ENCODE measurements at regions not wholly inside any gene's neighbourhood (a gene's known extent, or its start where the extent isn't known, plus 50 kb on each side); places are given as distances from the start of the nearest gene placed in this dataset.

DNA sequence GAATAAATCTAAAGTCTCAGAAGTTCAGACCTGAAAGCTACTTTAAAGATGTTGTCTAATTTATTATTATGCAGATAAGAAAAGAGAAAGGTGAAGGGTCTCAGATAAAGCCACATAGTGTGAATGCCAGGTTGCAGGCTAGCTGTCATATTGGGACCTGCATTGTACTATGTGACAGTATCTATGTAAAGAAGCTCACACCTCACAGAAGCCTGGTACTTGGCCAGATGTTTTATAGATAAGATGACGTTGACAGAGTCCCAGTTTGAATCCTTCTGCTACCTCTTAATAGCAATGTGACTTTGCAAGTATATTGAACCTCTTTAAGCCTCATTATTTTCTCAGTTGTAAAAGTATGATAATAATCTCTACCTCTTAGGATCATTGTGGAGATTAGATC, 227.0 kb downstream of the SPRY1 start:
- Histone ChIP-seq H3K27me3 (replicated peaks in 1 of 4; ENCODE audit: control extremely low read depth in 1 of 4, control insufficient read depth in 3 of 4, insufficient read depth in 4 of 4, low read length in 3 of 4) (no peaks in the 10 kb centered on the region), H3K27ac (ENCODE audit: low read length in 2 of 2) (no peak overlapping the region), H3K36me3 (replicated peaks in 1 of 2; ENCODE audit: control extremely low read depth in 1 of 2, control insufficient read depth in 1 of 2, extremely low read depth in 1 of 2, insufficient read depth in 2 of 2, low read length in 1 of 2) (no peaks in the 10 kb centered on the region), H3K79me2 (ENCODE audit: control insufficient read depth, insufficient read depth, low read length) (no peaks in the 10 kb centered on the region), H3K4me2 (replicated peaks; ENCODE audit: low read depth, low read length, poor library complexity, severe bottlenecking) (no peak overlapping the region), H2AFZ (ENCODE audit: insufficient read depth, low read depth, low read length, poor library complexity, severe bottlenecking) (no peak overlapping the region), H3K9me3 (ENCODE audit: control extremely low read depth in 1 of 3, control insufficient read depth in 2 of 3, insufficient read depth in 1 of 3, low read length in 2 of 3) (no peaks in the 10 kb centered on the region), H3K9ac (ENCODE audit: low read length) (no peak overlapping the region), H4K20me1 (ENCODE audit: control insufficient read depth, insufficient read depth, low read length, poor library complexity, severe bottlenecking) (no peaks in the 10 kb centered on the region), H3K4me3 (ENCODE audit: control extremely low read depth in 1 of 5, extremely low read depth in 1 of 5, insufficient read depth in 1 of 5, low read depth in 2 of 5, low read length in 4 of 5) (no peak overlapping the region), H3K4me1 (ENCODE audit: control insufficient read depth in 2 of 2, insufficient read depth in 2 of 2, low read length in 2 of 2) (no peaks in the 10 kb centered on the region)
- DNase-seq (no peak), ATAC-seq (ENCODE audit: low read depth) (no peak)
- Mint-ChIP-seq H3K9me3 (ENCODE audit: insufficient read depth) (no peaks in the 10 kb centered on the region), H3K4me3 (no peak overlapping the region), H3K27me3 (peaks cover 5% of the 10 kb centered on the region), H3K4me1 (no peaks in the 10 kb centered on the region), H3K27ac (no peak overlapping the region)
- CTCF ChIA-PET, result no interaction called here
- TF ChIP-seq, protein P1, sequence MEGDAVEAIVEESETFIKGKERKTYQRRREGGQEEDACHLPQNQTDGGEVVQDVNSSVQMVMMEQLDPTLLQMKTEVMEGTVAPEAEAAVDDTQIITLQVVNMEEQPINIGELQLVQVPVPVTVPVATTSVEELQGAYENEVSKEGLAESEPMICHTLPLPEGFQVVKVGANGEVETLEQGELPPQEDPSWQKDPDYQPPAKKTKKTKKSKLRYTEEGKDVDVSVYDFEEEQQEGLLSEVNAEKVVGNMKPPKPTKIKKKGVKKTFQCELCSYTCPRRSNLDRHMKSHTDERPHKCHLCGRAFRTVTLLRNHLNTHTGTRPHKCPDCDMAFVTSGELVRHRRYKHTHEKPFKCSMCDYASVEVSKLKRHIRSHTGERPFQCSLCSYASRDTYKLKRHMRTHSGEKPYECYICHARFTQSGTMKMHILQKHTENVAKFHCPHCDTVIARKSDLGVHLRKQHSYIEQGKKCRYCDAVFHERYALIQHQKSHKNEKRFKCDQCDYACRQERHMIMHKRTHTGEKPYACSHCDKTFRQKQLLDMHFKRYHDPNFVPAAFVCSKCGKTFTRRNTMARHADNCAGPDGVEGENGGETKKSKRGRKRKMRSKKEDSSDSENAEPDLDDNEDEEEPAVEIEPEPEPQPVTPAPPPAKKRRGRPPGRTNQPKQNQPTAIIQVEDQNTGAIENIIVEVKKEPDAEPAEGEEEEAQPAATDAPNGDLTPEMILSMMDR (IDR thresholded peaks at IDR 0.05), result no peak
- no peak for TF ChIP-seq EZH2 (IDR thresholded peaks at IDR 0.05; ENCODE audit: borderline replicate concordance, insufficient read depth, low read depth, low read length, poor library complexity, severe bottlenecking)
- POLR2A ChIA-PET, result no interaction called here
- no CpG with 5 or more reads among the region's 1 CpG for WGBS (ENCODE audit: insufficient coverage)
- intact Hi-C loops (cut with micrococcal nuclease), result no loop called here

DNA sequence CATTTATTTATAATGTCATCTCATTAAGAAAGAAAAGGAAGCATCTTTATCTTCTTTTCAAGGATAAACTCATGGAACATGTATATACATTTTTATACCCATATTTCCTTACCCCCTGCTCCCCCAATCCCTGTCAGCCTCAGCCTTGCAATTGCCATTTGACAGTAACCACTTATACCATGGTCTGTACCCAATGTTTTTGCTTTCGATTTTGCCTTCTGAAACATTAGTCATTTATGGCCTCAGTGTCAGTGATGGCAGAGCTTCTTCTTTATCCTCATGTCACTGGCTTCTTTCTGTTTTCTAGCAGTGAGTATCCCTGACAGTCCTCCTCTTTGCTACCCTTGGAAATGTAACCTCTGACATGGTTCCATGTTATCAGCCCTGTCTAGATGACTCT, 228.4 kb downstream of the SPRY1 start:
- Histone ChIP-seq H4K20me1 (ENCODE audit: control insufficient read depth, insufficient read depth, low read length, poor library complexity, severe bottlenecking) (no peaks in the 10 kb centered on the region), H3K4me2 (replicated peaks; ENCODE audit: low read depth, low read length, poor library complexity, severe bottlenecking) (no peak overlapping the region), H3K27me3 (replicated peaks in 1 of 4; ENCODE audit: control extremely low read depth in 1 of 4, control insufficient read depth in 3 of 4, insufficient read depth in 4 of 4, low read length in 3 of 4) (no peaks in the 10 kb centered on the region), H3K9ac (ENCODE audit: low read length) (no peak overlapping the region), H3K9me3 (ENCODE audit: control extremely low read depth in 1 of 3, control insufficient read depth in 2 of 3, insufficient read depth in 1 of 3, low read length in 2 of 3) (peaks cover 0 to 2% (median 0%) of the 10 kb centered on the region in 3 donors), H3K4me1 (ENCODE audit: control insufficient read depth in 2 of 2, insufficient read depth in 2 of 2, low read length in 2 of 2) (no peaks in the 10 kb centered on the region), H2AFZ (ENCODE audit: insufficient read depth, low read depth, low read length, poor library complexity, severe bottlenecking) (no peak overlapping the region), H3K27ac (ENCODE audit: low read length in 2 of 2) (no peak overlapping the region), H3K4me3 (ENCODE audit: control extremely low read depth in 1 of 5, extremely low read depth in 1 of 5, insufficient read depth in 1 of 5, low read depth in 2 of 5, low read length in 4 of 5) (no peak overlapping the region), H3K79me2 (ENCODE audit: control insufficient read depth, insufficient read depth, low read length) (no peaks in the 10 kb centered on the region), H3K36me3 (replicated peaks in 1 of 2; ENCODE audit: control extremely low read depth in 1 of 2, control insufficient read depth in 1 of 2, extremely low read depth in 1 of 2, insufficient read depth in 2 of 2, low read length in 1 of 2) (no peaks in the 10 kb centered on the region)
- DNase-seq, result no peak
- H3K4me3 Mint-ChIP-seq, result no peak overlapping the region
- intact Hi-C loops (cut with micrococcal nuclease), result no loop called here
- POLR2A ChIA-PET, result no interaction called here
- CTCF ChIA-PET, result no interaction called here
- H3K27ac Mint-ChIP-seq, result no peak overlapping the region
- no peaks in the 10 kb centered on the region for H3K9me3 Mint-ChIP-seq (ENCODE audit: insufficient read depth)
- TF ChIP-seq, protein P1 (IDR thresholded peaks at IDR 0.05), result no peak
- TF ChIP-seq EZH2 (IDR thresholded peaks at IDR 0.05; ENCODE audit: borderline replicate concordance, insufficient read depth, low read depth, low read length, poor library complexity, severe bottlenecking), result no peak
- ATAC-seq (ENCODE audit: low read depth), result no peak
- H3K27me3 Mint-ChIP-seq, result peaks cover 5% of the 10 kb centered on the region
- WGBS (ENCODE audit: insufficient coverage), result 90% methylated on average over 1 of the region's 1 CpG
- no peaks in the 10 kb centered on the region for H3K4me1 Mint-ChIP-seq

All from B cell (primary cell).